ENCODE measurements at regions not wholly inside any gene's neighbourhood (a gene's known extent, or its start where the extent isn't known, plus 50 kb on each side); places are given as distances from the start of the nearest gene placed in this dataset.
A peak's percentile ranks its signal among the peaks of the same experiment; 100 is the strongest.

DNA sequence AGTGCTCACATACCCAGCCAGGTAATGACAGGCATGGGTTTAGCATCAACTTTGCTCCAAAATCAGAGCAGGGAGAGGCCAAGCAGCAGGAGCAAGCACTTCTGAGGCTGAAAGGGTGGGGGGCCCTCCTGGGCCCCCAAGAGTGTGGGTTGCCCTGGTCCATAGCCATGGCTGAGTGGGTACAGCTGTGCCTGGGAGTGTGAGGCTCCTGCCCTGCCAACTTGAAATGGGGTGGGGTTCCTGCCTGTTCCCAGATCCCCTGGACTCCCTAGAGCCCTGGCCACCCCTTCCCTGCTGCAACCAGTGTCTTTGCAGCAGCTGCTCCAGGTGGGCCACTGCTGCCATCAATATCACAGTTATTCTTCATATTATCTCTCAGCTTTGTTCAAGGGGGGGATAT lies 1224.2 kb upstream of the GJE1 start:
- no peak for DNase-seq (ENCODE audit: low spot score)

DNA sequence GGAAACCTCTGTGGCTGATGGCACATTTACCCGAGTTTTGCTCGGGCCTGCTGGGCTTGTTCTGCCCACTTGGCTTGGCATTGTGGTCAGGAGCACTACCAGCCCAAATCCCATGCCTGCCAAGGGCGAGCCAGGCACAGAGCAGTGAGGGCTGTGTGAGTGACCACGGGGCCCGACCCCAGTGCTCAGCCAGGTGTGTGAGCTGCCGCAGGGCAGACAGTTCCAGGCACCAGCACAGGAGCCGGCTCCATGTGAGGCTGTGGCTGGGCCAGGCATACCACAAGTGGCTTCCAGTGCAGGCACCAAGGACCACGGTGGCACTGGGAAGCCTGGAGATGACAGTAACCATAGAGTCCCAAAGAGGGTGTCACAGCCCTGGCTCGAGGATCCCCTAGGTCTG lies 1225.5 kb upstream of the GJE1 start:
- no peak for DNase-seq (ENCODE audit: low spot score)

DNA sequence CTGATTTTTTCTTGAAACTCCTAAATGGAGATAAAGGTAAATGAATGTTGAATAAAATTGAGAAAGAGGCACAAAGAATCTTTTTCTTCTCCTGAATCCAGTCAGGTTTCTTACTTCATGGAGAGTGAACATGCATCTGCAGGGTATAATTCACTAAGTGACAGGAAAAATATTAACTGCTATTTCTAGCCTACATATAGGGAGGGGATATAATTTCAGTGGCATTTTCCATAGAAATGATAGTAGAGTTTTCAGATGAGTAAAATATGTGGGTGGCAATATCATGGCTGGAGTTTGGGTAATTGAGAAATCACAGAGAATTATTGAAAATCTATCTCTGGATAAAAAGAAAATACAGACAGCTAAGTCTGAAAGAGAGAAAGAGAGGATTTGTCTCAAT lies 1227.0 kb upstream of the GJE1 start:
- no peak for DNase-seq (ENCODE audit: low spot score)

DNA sequence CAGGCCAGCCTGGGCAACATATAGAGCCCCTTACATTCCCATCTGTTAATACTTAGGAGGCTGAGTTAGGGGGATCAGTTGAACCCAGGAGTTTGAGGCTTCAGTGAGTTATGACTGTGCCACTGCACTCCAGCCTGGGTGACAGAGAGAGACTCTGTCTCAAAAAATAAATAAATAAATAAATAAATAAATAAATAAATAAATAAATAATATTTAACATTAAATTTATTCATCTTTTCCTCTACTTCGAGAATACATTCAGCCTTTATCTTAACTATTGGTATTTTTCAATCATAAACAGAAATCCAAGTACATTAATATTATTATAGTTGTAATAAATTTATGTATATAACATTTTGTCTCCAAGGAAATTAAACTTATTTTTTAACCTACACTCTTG lies 1227.7 kb upstream of the GJE1 start:
- no peak for DNase-seq (ENCODE audit: low spot score)

DNA sequence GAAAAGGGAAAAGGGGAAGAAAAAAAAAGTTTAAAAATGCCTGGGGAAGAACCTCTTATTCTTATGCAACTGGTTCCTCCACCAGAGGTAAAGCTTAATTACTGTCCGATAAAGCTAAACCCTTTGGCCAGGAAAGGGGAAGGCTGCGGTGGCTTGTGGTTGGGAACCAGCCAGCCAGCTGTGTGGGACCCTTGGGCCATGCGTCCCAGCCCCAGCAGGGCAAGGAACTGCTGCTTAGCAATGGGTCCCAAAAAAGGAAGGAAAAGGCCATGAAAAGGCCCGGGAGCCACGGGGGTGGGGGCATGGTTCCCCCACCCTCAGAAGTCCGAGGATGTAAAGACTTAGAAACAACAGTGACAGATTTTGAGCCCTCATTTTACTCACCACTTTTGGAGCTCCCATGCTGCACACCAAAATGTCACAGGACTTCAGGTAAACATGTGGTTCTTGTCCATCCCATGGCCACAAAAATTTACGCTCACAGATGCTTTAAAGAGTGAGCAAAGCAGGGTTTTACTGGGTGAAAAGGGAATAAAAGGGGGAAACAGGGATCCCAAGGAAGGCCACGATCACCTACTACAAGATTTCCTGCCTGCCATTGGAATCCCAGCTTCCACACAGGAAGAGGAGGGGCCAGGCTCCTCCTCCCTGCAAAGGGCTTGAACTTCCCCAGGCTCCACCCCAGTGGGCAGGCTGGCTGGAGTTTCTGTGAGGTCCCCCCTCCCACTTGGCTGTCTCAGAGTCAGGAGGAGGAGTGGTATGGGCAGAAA lies 1234.7 kb upstream of the GJE1 start:
- DNase-seq (ENCODE audit: low spot score): no peak

DNA sequence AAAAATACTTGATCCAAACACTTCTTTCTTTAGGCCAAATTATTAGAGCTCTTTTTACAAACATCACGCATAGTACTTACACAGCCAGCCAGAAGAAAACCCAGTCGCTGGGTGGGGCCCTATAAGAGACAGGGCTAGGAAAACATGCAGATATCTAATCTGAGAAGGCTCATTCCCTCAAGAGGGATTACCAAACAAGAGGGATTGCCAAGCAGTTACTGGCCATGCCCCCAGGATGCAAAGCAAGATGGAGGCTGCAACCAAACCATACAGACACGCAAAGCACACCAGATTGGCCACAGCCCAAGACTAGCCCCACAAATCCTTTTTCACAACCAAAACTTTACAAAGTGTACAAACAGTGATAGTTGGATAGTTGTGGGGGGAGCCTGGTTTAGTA lies 1235.4 kb upstream of the GJE1 start:
- DNase-seq (ENCODE audit: low spot score): no peak

DNA sequence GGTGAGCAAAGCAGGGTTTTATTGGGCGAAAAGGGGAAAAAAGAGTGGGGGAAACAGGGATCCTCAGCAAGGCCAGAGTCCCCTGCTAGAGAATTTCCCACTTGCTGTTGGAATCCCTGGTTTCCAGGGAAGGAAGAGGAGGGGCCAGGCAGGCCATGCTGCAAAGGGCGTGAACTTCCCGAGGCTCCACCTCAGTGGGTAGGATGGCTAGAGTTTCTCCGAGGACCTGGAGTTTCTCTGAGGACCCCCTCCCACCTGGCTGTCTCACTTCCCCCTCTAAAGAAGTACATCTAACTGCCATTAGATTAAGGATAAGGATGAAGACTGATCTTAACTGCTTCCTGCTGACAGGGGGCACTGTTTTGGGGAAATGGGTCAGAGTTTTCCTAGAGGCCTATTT lies 1239.3 kb upstream of the GJE1 start:
- no peak for DNase-seq (ENCODE audit: low spot score)

DNA sequence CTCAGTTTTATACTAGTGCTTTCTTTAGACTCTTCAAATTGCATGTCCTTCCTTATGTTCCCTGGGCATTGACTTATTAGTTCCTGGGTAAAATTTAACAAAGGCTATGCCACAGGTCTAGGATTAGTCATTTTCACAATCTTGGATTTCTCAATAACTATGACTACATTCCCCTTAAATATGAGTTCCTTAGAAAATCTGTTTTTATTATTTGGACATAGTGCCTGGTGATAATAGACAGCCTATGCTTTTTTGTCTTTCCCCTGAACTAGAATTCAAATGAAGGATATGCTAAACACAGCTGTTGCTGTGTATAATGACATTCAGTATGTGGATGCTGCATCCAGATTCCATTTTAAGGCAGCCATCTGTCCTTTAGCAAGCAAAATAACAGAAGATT lies 1252.8 kb upstream of the GJE1 start:
- DNase-seq (ENCODE audit: low spot score): peak; percentile 1

DNA sequence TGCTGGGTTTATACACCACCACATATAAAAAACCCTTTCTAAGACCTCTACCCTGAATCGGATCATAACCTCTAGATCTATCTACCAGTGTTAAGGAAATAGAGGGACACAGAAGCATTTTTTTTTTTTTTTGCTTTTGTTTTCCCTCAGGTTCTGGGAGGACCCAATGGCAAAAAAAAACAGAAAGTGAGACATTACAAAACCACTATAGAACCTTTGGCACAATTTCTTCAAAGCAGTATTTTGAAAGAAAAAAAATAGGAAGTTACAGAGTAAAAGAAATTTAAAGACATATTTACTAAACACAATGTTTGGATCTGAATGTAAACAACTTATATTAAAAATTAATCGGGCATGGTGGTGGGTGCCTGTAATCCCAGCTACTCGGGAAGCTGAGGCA lies 1258.7 kb upstream of the GJE1 start:
- no peak for DNase-seq (ENCODE audit: low spot score)

DNA sequence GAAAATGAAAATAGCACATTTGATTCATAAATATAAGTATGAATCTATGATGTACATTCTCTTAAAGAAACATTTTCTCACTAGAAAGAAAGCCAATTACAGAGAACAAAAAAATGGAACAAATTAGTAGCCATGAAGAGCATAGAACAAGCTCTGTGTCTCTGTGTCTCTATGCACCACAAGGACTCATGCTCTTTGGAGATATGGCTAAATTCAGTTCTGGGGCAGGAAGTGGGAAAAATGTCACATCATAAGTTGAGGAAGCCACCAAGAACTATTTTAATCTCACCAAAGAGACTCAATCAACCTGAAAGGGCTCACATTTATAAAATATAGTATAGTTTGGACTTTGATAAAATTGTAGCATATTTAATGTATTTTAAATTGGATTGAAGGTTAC lies 1259.8 kb upstream of the GJE1 start:
- DNase-seq (ENCODE audit: low spot score): no peak

DNA sequence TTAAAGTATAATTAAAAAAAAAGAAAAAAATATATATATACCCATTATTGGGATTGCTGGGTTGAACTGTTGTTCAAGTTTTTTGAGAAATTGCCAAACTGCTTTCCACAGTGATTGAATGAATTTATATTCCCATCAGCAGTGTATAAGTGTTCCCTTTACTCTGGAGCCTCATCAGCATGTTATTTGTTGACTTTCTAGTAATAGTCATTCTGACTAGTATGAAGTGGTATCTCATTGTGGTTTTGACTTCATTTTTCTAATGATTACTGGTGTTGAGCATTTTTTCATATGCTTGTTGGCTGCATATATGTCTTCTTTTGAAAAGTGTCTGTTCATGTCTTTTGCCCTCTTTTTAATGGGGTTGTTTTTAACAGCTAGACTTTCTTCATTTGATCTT lies 1260.8 kb upstream of the GJE1 start:
- DNase-seq (ENCODE audit: low spot score): no peak

DNA sequence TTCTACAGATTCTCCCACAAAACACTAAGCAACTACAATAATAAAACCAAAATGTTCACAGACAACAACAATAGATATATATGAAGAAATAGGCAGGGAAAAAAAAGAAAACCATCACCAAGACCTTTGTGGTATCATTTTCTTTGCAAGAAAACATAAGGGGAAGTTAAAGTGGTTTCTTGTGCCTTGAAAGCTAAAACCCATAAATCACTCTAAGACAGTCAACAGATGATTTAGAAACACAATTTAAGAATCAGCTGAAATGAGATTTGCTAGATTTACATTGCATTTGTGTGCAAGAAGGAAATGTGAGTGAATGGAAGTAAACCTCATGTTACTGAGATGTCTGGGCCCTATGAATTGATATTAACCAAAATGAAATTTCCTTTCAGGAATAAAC lies 1265.4 kb upstream of the GJE1 start:
- no peak for DNase-seq (ENCODE audit: low spot score)

DNA sequence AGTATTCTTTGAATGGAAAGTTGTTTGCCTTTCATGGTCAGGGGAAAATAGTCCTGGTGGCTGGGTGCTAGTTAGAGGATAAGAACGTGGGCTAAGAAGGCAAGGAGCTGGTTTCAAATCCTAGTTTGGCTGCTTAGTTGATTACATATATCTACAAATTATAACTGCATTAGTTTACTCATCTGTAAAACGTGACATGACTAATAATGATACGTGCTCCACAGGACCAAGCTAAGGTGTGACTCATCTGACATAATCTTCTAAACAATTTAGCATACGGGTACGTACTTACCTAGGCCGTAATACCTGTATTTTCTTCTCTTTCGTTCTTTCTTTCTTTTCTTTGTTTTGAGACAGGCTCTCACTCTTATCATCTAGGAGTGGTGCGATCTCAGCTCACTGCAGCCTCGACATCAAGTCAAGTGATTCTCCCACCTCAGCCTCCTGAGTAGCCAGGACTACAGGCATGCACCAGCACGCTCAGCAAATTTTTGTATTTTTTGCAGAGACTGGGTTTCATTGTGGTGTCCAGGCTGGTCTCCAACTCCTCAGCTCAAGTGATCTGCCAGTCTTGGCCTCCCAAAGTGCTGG lies 1274.2 kb upstream of the GJE1 start:
- no peak for DNase-seq (ENCODE audit: low spot score)

DNA sequence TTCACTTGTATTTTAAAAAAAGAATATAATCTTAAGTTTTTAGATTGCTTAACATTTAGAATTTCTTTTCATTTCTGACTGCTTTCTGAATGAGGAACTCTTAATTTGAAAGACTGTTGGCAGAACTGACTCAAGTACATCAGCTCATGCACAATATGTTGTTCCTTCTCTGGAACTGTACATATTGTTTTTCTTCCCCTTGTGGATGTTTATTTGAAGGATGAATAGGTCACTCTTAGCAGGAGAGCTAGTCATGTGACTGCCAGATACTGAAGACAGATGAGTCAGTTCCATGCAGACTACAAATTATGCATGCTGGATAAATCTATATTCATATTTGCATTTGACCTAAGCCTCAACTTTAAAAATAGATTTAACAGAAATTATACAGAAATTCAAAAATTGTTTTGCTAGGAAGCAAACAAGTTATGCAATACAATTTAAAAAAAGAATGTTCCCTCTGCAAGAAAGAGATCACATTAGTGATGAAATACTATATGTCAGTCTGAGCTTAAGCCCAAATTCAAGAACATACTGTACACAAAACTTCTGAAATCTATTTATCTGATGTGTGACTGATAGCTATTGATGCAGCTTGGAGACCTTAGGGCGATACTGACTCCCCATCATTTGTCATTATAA lies 1274.9 kb upstream of the GJE1 start:
- DNase-seq (ENCODE audit: low spot score): peak; percentile 55

DNA sequence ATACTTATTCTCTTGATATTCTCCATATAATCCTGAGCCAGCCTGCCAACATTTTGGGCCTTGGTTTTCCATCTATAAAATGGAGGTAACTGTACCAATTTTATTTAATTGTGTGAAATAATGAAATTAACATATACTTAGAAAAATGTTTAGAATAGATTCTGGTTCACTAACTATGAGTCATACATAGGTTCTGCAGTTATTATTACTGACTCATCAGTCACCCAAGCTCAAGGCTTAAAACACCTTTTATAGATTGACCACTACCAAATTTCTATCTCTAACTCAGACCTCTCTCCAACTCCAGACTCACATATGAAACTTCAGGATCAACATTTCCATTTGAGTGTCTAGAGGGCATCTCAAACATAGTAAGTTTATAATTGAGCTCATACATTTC lies 1277.2 kb upstream of the GJE1 start:
- peak; percentile 18 for DNase-seq (ENCODE audit: low spot score)

DNA sequence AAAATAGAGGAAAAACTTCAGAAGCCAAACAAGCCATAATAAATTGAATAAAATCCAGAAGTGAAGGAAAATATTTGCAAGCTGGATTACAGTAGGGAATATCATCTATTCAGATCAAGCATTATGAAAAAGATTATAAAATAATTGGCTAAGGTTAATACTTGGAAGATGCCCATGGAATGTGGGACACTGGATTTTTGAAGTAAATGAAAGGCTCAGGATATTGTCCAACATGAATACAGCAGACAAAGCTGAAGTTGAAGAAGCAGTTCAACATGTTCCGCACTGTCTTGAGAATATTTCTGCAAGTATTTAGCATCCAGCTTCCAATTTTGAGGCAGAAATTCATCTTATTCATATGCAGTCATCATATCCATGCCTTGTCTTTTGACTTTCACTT lies 1278.4 kb upstream of the GJE1 start:
- DNase-seq (ENCODE audit: low spot score): no peak

DNA sequence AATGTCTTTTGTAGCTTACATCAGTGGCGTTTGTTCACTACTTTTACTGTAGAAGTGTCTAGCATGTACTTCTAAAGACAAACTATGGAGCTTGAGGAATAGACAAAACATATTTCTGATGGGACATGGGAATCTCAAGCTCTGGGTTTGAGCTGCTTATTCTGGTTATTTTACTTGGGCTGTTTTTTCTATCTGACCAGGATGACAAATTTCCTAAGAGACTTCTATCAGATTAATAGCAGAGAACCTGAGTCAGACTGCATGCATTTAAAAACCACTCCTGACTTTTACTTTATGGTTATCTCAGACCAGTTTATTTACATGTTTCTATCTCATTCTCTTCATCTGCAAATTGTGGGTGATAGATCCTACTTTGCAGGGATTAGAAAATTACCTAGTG lies 1282.3 kb upstream of the GJE1 start:
- DNase-seq (ENCODE audit: low spot score): peak; percentile 18

DNA sequence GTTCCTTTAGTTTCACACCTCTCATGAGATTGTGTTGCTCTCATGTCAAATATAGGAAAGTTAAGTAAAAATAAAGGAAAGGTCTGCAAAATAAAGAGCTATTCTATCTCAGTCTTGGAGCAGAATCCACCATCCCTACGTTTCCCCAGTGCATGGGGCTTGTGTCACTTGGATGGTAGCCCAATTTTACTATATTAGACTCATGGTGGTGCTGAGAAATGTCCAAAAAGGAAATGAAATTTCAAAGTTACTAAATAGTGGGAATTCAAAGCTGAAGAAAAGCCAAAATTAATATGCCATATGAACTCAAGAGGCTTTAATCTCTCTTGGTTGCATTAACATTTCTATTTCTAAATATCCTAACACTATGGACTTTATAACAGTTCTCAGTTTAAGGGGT lies 1283.3 kb upstream of the GJE1 start:
- no peak for DNase-seq (ENCODE audit: low spot score)

DNA sequence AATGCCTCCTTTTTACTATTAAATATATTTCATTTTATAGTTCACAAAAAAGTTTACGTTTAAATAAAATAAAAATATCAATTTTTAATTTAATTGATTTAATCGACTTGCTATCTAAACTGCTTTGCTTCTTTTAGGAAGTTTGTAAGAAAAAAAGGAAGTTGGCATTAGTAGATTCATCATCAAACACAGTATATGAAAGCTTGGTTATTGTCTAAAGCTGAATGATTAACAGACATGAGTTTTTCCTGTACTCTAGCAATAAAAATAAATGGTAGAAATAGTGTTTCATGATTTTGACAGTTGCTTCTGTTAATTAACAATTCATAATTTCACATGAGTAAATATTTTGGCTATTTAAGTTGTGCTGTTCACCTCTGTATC lies 1285.5 kb upstream of the GJE1 start:
- DNase-seq (ENCODE audit: low spot score): peak; percentile 7

DNA sequence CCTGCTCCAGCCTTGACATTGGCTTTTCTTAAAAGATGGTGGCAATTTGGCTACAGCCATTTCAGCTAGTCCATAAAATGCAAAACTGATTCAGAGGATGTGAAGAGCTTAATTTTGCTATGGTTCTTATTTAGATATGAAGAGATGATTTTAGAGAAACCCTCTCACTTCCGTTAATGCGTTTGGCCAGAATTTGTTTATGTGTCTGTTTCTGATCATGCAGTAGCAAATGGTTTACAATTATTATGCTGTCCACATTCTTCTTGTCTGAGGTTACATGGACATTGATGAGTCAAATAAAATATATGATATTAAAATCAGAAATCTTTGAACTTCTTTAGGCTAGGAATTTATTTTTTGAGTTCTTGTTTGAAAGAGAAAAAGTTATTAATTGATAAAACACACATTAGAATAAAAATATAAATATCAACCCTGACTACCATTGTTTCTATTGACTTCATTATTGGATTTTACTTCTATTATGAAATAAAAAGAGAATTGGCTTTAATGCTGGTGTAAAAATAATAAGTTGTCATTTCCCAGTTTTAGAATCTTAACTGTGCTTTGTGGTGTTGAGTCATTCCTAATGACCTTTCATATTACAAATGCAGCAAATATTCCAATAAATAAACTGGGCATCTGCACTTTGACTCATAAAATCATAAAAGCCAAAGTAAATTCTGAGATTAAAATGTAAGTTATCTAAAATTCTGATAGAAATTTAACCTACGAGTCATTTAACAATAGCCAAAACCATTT lies 1286.0 kb upstream of the GJE1 start:
- DNase-seq (ENCODE audit: low spot score): peak; percentile 15

DNA sequence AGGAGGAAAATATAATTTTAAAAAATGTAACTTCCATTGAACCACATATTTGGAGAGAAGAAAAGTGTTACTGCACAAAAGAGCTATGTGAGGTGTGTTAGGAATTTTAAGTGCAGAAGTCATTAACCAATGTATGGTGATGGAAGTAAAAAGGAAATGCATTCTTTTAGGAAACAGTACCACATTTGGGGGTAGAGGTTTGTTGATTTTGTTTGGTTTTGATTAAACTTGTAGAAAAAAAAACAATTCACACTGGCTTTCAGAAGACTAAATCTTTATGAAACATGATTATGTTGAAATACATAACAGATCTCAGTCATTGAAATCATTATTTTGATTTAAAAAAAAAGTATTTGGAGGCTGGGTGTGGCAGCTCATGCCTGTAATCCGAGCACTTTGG lies 1287.0 kb upstream of the GJE1 start:
- no peak for DNase-seq (ENCODE audit: low spot score)

DNA sequence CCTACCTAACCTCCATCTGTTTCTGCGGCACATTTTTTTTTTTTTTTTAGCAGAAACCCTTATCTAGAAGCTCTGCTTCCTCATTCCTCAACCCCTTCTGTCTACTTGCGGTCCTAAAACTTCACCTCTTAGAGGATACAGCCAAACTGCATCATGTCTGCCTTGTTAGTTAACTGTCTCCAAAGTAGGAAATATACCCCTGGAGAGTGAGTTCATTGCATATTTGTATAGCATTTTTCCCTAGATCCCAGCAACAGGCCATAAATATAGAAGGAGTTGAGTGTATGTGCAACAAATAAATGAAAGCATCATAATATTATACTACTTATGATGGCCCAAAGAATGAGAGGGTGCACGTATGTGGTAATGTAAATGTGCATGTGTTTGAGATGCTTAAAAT lies 1288.6 kb upstream of the GJE1 start:
- DNase-seq (ENCODE audit: low spot score): no peak

DNA sequence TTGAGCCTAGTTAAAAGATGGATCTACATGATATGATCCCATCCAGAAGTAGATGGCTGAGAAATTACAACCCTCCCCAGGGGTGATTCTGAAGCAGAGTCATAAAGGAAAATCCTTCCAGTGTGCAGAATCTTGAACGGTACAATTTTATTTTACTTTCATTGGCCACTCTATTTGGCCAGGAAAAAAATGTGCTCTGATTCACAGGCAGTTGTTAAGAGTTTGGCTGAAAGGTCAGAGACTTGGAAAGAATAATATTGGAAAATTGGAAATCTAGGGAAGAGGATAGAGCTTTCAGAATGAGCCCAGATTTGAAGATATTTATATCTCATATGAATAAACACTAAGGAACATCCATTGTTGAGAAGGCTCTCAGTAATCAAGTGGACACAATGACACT lies 1299.3 kb upstream of the GJE1 start:
- no peak for DNase-seq (ENCODE audit: low spot score)

All from kidney capillary endothelial cell (primary cell).